Transverse colon (tissue), 3 donors: ENCODE measurements at regions not wholly inside any gene's neighbourhood (a gene's known extent, or its start where the extent isn't known, plus 50 kb on each side); places are given as distances from the start of the nearest gene placed in this dataset.

Source experiments
- CTCF ChIP-seq, 5 experiments: fragments of 200-600 bp in 3 of 5; fragments of 450-650 bp in 2 of 5; sonication (generic) in 3 of 5; IDR thresholded peaks; 1 replicate in 2 of 5; 2 replicates in 3 of 5; pipeline ENCODE4 v1.5.1; 2016 to 2017; ENCODE audit warnings: antibody characterized with exemption in 5 of 5, inconsistent platforms in 3 of 5, mild to moderate bottlenecking in 2 of 5, moderate library complexity in 1 of 5
- POLR2A ChIP-seq: fragments of 450-650 bp; IDR thresholded peaks from one replicate; pipeline ENCODE4 v1.6.1; 2016; ENCODE audit warnings: antibody characterized with exemption, mild to moderate bottlenecking, moderate library complexity

- TF ChIP-seq POLR2A: no peak
- no peak for TF ChIP-seq CTCF (IDR thresholded peaks at IDR 0.05)
These were observed 162.6 kb upstream of the TMPO start for GRCh38 chr12:98352835-98353234.
